Liver (tissue), 8 donors: ENCODE measurements at regions not wholly inside any gene's neighbourhood (a gene's known extent, or its start where the extent isn't known, plus 50 kb on each side); places are given as distances from the start of the nearest gene placed in this dataset.

ENCODE experiments used
- DNase-seq: peaks from one replicate; pipeline ENCODE4 v3.0.0-alpha.2; 2017; ENCODE audit warnings: low spot score
- H3K27ac ChIP-seq, 2 donors: one replicate each; pipeline ENCODE4 v1.7.0; 2013; ENCODE audit warnings: inconsistent platforms in 2 of 2, low read length in 2 of 2, control low read depth in 1 of 2, low read depth in 1 of 2, mild to moderate bottlenecking in 1 of 2
- H3K27me3 ChIP-seq, 4 donors: one replicate each; pipeline versions ENCODE4 v1.6.1 to v1.7.0; 2013; ENCODE audit warnings: low read length in 3 of 4, inconsistent platforms in 1 of 4, mild to moderate bottlenecking in 1 of 4, moderate library complexity in 1 of 4; ENCODE audit not compliant: control insufficient read depth in 4 of 4, insufficient read depth in 4 of 4
- H3K36me3 ChIP-seq, 4 donors: one replicate each; pipeline versions ENCODE4 v1.6.1 to v1.7.0; 2013; ENCODE audit warnings: low read length in 3 of 4, mild to moderate bottlenecking in 3 of 4, low read depth in 1 of 4, moderate library complexity in 1 of 4; ENCODE audit not compliant: control insufficient read depth in 4 of 4, insufficient read depth in 3 of 4
- H3K4me1 ChIP-seq, 4 donors: one replicate each; pipeline versions ENCODE4 v1.6.1 to v1.7.0; 2013; ENCODE audit warnings: low read length in 3 of 4, mild to moderate bottlenecking in 3 of 4, moderate library complexity in 1 of 4; ENCODE audit not compliant: control insufficient read depth in 4 of 4, insufficient read depth in 4 of 4
- H3K4me3 ChIP-seq, 3 donors: one replicate each; pipeline versions ENCODE4 v1.6.1 to v1.7.0; 2013; ENCODE audit warnings: low read length in 3 of 3, control low read depth in 1 of 3, low read depth in 1 of 3, mild to moderate bottlenecking in 1 of 3
- H3K9ac ChIP-seq, 2 donors: one replicate each; pipeline ENCODE4 v1.7.0; 2013; ENCODE audit warnings: low read length in 2 of 2, mild to moderate bottlenecking in 2 of 2, moderate library complexity in 2 of 2, control low read depth in 1 of 2, low read depth in 1 of 2
- H3K9me3 ChIP-seq, 4 donors: one replicate each; pipeline versions ENCODE4 v1.6.1 to v1.7.0; 2013; ENCODE audit warnings: low read length in 3 of 4; ENCODE audit not compliant: control insufficient read depth in 4 of 4
- EGR1 ChIP-seq, 2 donors: IDR thresholded peaks; 2 replicates each; pipeline ENCODE4 v1.6.1; 2016 to 2018; ENCODE audit warnings: antibody characterized with exemption in 2 of 2, low read depth in 2 of 2
- FOXA1 ChIP-seq: IDR thresholded peaks from 2 replicates; pipeline ENCODE4 v1.6.1; 2016; ENCODE audit warnings: antibody characterized with exemption
- FOXA2 ChIP-seq: IDR thresholded peaks from 2 replicates; pipeline ENCODE4 v1.6.1; 2016; ENCODE audit warnings: antibody characterized with exemption
- GABPA ChIP-seq, 2 donors: IDR thresholded peaks in 1 of 2; conservative IDR thresholded peaks in 1 of 2; 2 replicates each; pipeline ENCODE4 v1.6.1; 2016; ENCODE audit warnings: antibody characterized with exemption in 2 of 2, mild to moderate bottlenecking in 1 of 2, moderate library complexity in 1 of 2
- HNF4A ChIP-seq, 2 donors: conservative IDR thresholded peaks; 2 replicates each; pipeline ENCODE4 v1.6.1; 2016; ENCODE audit warnings: antibody characterized with exemption in 2 of 2, mild to moderate bottlenecking in 2 of 2
- HNF4G ChIP-seq: IDR thresholded peaks from 2 replicates; pipeline ENCODE4 v1.6.1; 2016; ENCODE audit warnings: antibody characterized with exemption
- JUND ChIP-seq, 2 donors: IDR thresholded peaks; 2 replicates each; pipeline ENCODE4 v1.6.1; 2016; ENCODE audit warnings: antibody characterized with exemption in 2 of 2
- NR2F2 ChIP-seq: IDR thresholded peaks from 2 replicates; pipeline ENCODE4 v1.6.1; 2016; ENCODE audit warnings: antibody characterized with exemption
- RAD21 ChIP-seq, 2 donors: IDR thresholded peaks; 2 replicates each; pipeline ENCODE4 v1.6.1; 2016; ENCODE audit warnings: antibody characterized with exemption in 2 of 2, mild to moderate bottlenecking in 2 of 2
- RXRA ChIP-seq, 2 donors: IDR thresholded peaks; 2 replicates each; pipeline ENCODE4 v1.6.1; 2017 to 2018; ENCODE audit warnings: antibody characterized with exemption in 2 of 2, mild to moderate bottlenecking in 1 of 2
- TAF1 ChIP-seq: conservative IDR thresholded peaks from 2 replicates; pipeline ENCODE4 v1.6.1; 2016; ENCODE audit warnings: antibody characterized with exemption, mild to moderate bottlenecking
- YY1 ChIP-seq: IDR thresholded peaks from 2 replicates; pipeline ENCODE4 v1.6.1; 2016; ENCODE audit warnings: antibody characterized with exemption, mild to moderate bottlenecking
- WGBS: extraction: QIAGEN DNeasy Blood & Tissue Kit; methylation state at CpG from one replicate; pipeline ENCODE4 v1.1.7; 2013; 5-methylcytosine and 5-hydroxymethylcytosine counted together
- TF ChIP-seq, protein P1 (sequence below): fragments of 150-350 bp; IDR thresholded peaks from 2 replicates; pipeline ENCODE4 v1.5.1; 2017; ENCODE audit warnings: improper control_type of control experiment, low read depth, low read length; ENCODE audit not compliant: missing input control
- TF ChIP-seq, protein P2 (sequence below): IDR thresholded peaks from 2 replicates; pipeline ENCODE4 v1.6.1; 2016; ENCODE audit warnings: antibody characterized with exemption
- TF ChIP-seq, protein P3 (sequence below): IDR thresholded peaks from 2 replicates; pipeline ENCODE4 v1.6.1; 2016; ENCODE audit warnings: antibody characterized with exemption
- TF ChIP-seq, protein P4 (sequence below): IDR thresholded peaks from 2 replicates; pipeline ENCODE4 v1.6.1; 2016; ENCODE audit warnings: antibody characterized with exemption
- TF ChIP-seq, protein P5 (sequence below): IDR thresholded peaks from 2 replicates; pipeline ENCODE4 v1.6.1; 2016; ENCODE audit warnings: antibody characterized with exemption, mild to moderate bottlenecking
- donor health status: healthy.
- donor health status: healthy.
- donor health status: healthy.
- donor health status: healthy.
- donor health status: healthy.

DNA sequence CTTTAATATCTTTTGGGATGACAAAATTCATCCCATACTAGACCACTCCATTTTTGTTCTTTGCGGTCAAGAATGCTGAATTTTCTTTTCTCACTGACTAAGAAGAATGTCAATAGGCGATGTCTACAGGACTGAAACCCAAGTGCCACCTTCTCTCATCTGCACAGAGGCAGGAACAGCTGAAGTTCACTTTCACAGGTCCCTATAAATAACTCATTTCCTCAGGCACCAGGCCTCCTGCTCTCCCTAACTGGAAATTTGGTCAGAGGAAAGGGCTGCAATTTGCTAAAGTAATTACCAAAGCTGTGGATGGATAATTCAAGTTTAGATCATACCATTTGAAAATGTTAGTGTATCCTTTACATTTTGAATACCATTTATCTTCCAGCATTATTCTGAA lies 142.9 kb downstream of the DIRAS2 start:
- no peak overlapping the region for H3K27ac ChIP-seq
- no peaks in the 10 kb centered on the region for H3K4me1 ChIP-seq
- TF ChIP-seq GABPA (IDR thresholded peaks at IDR 0.05 in 1 of 2, conservative IDR thresholded peaks at IDR 0.05 in 1 of 2) (no peak), HNF4G (no peak), TAF1 (no peak), FOXA1 (no peak), HNF4A (conservative IDR thresholded peaks at IDR 0.05) (no peak), EGR1 (IDR thresholded peaks at IDR 0.05; ENCODE audit: low read depth in 2 of 2) (no peak), JUND (IDR thresholded peaks at IDR 0.05) (no peak), YY1 (no peak), RAD21 (IDR thresholded peaks at IDR 0.05) (no peak), FOXA2 (no peak), RXRA (IDR thresholded peaks at IDR 0.05) (no peak), NR2F2 (no peak)
- TF ChIP-seq, protein P1, sequence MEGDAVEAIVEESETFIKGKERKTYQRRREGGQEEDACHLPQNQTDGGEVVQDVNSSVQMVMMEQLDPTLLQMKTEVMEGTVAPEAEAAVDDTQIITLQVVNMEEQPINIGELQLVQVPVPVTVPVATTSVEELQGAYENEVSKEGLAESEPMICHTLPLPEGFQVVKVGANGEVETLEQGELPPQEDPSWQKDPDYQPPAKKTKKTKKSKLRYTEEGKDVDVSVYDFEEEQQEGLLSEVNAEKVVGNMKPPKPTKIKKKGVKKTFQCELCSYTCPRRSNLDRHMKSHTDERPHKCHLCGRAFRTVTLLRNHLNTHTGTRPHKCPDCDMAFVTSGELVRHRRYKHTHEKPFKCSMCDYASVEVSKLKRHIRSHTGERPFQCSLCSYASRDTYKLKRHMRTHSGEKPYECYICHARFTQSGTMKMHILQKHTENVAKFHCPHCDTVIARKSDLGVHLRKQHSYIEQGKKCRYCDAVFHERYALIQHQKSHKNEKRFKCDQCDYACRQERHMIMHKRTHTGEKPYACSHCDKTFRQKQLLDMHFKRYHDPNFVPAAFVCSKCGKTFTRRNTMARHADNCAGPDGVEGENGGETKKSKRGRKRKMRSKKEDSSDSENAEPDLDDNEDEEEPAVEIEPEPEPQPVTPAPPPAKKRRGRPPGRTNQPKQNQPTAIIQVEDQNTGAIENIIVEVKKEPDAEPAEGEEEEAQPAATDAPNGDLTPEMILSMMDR = no peak
- TF ChIP-seq, protein P2, sequence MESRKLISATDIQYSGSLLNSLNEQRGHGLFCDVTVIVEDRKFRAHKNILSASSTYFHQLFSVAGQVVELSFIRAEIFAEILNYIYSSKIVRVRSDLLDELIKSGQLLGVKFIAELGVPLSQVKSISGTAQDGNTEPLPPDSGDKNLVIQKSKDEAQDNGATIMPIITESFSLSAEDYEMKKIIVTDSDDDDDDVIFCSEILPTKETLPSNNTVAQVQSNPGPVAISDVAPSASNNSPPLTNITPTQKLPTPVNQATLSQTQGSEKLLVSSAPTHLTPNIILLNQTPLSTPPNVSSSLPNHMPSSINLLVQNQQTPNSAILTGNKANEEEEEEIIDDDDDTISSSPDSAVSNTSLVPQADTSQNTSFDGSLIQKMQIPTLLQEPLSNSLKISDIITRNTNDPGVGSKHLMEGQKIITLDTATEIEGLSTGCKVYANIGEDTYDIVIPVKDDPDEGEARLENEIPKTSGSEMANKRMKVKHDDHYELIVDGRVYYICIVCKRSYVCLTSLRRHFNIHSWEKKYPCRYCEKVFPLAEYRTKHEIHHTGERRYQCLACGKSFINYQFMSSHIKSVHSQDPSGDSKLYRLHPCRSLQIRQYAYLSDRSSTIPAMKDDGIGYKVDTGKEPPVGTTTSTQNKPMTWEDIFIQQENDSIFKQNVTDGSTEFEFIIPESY = no peak
- TF ChIP-seq, protein P3, sequence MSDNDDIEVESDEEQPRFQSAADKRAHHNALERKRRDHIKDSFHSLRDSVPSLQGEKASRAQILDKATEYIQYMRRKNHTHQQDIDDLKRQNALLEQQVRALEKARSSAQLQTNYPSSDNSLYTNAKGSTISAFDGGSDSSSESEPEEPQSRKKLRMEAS = no peak
- TF ChIP-seq, protein P4, sequence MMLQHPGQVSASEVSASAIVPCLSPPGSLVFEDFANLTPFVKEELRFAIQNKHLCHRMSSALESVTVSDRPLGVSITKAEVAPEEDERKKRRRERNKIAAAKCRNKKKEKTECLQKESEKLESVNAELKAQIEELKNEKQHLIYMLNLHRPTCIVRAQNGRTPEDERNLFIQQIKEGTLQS = no peak
- TF ChIP-seq, protein P5, sequence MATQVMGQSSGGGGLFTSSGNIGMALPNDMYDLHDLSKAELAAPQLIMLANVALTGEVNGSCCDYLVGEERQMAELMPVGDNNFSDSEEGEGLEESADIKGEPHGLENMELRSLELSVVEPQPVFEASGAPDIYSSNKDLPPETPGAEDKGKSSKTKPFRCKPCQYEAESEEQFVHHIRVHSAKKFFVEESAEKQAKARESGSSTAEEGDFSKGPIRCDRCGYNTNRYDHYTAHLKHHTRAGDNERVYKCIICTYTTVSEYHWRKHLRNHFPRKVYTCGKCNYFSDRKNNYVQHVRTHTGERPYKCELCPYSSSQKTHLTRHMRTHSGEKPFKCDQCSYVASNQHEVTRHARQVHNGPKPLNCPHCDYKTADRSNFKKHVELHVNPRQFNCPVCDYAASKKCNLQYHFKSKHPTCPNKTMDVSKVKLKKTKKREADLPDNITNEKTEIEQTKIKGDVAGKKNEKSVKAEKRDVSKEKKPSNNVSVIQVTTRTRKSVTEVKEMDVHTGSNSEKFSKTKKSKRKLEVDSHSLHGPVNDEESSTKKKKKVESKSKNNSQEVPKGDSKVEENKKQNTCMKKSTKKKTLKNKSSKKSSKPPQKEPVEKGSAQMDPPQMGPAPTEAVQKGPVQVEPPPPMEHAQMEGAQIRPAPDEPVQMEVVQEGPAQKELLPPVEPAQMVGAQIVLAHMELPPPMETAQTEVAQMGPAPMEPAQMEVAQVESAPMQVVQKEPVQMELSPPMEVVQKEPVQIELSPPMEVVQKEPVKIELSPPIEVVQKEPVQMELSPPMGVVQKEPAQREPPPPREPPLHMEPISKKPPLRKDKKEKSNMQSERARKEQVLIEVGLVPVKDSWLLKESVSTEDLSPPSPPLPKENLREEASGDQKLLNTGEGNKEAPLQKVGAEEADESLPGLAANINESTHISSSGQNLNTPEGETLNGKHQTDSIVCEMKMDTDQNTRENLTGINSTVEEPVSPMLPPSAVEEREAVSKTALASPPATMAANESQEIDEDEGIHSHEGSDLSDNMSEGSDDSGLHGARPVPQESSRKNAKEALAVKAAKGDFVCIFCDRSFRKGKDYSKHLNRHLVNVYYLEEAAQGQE = no peak
- H3K36me3 ChIP-seq = no peaks in the 10 kb centered on the region
- peaks cover 0 to 5% (median 3%) of the 10 kb centered on the region in 4 donors for H3K9me3 ChIP-seq
- no peak for DNase-seq
- no peak overlapping the region for H3K9ac ChIP-seq
- H3K27me3 ChIP-seq = peaks cover 0 to 2% (median 0%) of the 10 kb centered on the region in 4 donors
- 71% methylated on average over 2 of the region's 2 CpGs for WGBS
- no peak overlapping the region for H3K4me3 ChIP-seq

DNA sequence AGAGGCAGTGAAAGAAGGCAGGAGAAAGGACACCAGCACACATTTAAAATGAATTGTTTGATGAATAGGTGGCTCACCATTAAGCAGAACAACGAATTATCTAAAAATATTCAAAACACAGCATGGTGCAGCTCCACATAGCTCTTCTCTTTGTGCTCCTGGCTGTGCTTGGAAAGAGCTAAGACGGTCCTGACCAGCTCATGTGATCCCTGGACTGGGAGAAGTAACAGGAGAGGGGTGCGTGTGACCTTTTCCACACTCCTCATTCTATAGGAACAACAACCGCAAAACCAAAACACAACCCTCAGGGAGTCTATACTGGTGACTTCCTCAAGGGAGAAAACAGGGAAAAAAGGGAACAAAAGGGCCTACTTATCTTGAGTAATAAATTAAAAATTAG lies 140.5 kb downstream of the DIRAS2 start:
- H3K9me3 ChIP-seq = peaks cover 0 to 5% (median 3%) of the 10 kb centered on the region in 4 donors
- no peaks in the 10 kb centered on the region for H3K4me1 ChIP-seq
- H3K4me3 ChIP-seq = no peak overlapping the region
- no peak overlapping the region for H3K9ac ChIP-seq
- no peak for DNase-seq
- no peak overlapping the region for H3K27ac ChIP-seq
- H3K36me3 ChIP-seq = no peaks in the 10 kb centered on the region
- no peaks in the 10 kb centered on the region for H3K27me3 ChIP-seq
- no peak for TF ChIP-seq FOXA1
- TF ChIP-seq, protein P5 = no peak
- no peak for TF ChIP-seq NR2F2
- no peak for TF ChIP-seq FOXA2
- TF ChIP-seq, protein P4 = no peak
- TF ChIP-seq JUND (IDR thresholded peaks at IDR 0.05) = no peak
- 81% methylated on average over 4 of the region's 4 CpGs for WGBS
